Neuronal stem cell (in vitro differentiated cells): ENCODE measurements at regions not wholly inside any gene's neighbourhood (a gene's known extent, or its start where the extent isn't known, plus 50 kb on each side); places are given as distances from the start of the nearest gene placed in this dataset.

ENCODE experiments used
- DNase-seq: peaks from one replicate; pipeline ENCODE4 v3.0.0-alpha.2; 2013; ENCODE audit warnings: low spot score
- H2AFZ ChIP-seq: one replicate; pipeline ENCODE4 v1.6.1; 2013; ENCODE audit warnings: mild to moderate bottlenecking, low read length, inconsistent platforms
- H2AK5ac ChIP-seq: 2 replicates; pipeline ENCODE4 v1.6.1; 2013; ENCODE audit warnings: low read depth, mild to moderate bottlenecking, inconsistent platforms, low read length, moderate library complexity, mixed read lengths
- H2BK120ac ChIP-seq: 2 replicates; pipeline ENCODE4 v1.6.1; 2013; ENCODE audit warnings: low read depth, mild to moderate bottlenecking, inconsistent platforms, low read length, moderate library complexity, mixed read lengths
- H2BK12ac ChIP-seq: one replicate; pipeline ENCODE4 v1.6.1; 2013; ENCODE audit warnings: low read length, inconsistent platforms
- H2BK15ac ChIP-seq: 2 replicates; pipeline ENCODE4 v1.6.1; 2013; ENCODE audit warnings: mild to moderate bottlenecking, low read length, inconsistent platforms, mixed read lengths
- H2BK5ac ChIP-seq: one replicate; pipeline ENCODE4 v1.6.1; 2013; ENCODE audit warnings: inconsistent platforms, mild to moderate bottlenecking, low read length, moderate library complexity
- H3K14ac ChIP-seq: one replicate; pipeline ENCODE4 v1.6.1; 2013; ENCODE audit warnings: low read length, inconsistent platforms
- H3K18ac ChIP-seq: 2 replicates; pipeline ENCODE4 v1.6.1; 2013; ENCODE audit warnings: low read length, inconsistent platforms
- H3K23ac ChIP-seq: 2 replicates; pipeline ENCODE4 v1.6.1; 2013; ENCODE audit warnings: low read depth, mild to moderate bottlenecking, mixed read lengths, low read length, inconsistent platforms; ENCODE audit not compliant: poor library complexity
- H3K27ac ChIP-seq: replicated peaks from 3 replicates; pipeline ENCODE4 v1.5.1; 2013; ENCODE audit warnings: low read length, inconsistent platforms
- H3K27me3 ChIP-seq, 3 experiments: 2 replicates each; pipeline ENCODE4 v1.6.1; 2013; ENCODE audit warnings: low read length in 3 of 3, mild to moderate bottlenecking in 2 of 3, inconsistent platforms in 1 of 3, low read depth in 1 of 3, mixed read lengths in 1 of 3, moderate library complexity in 1 of 3; ENCODE audit not compliant: control insufficient read depth in 3 of 3, insufficient read depth in 3 of 3
- H3K36me3 ChIP-seq, 2 donors: replicated peaks in 1 of 2; 2 replicates each; pipeline ENCODE4 v1.6.1; 2013; ENCODE audit warnings: low read length in 2 of 2; ENCODE audit not compliant: control insufficient read depth in 2 of 2, insufficient read depth in 2 of 2
- H3K4ac ChIP-seq: 2 replicates; pipeline ENCODE4 v1.6.1; 2013; ENCODE audit warnings: inconsistent platforms, mild to moderate bottlenecking, low read length, moderate library complexity
- H3K4me1 ChIP-seq, 2 donors: 1 replicate in 1 of 2; 2 replicates in 1 of 2; pipeline ENCODE4 v1.6.1; 2013; ENCODE audit warnings: low read length in 2 of 2, low read depth in 1 of 2; ENCODE audit not compliant: control insufficient read depth in 2 of 2, insufficient read depth in 1 of 2
- H3K4me2 ChIP-seq: one replicate; pipeline ENCODE4 v1.6.1; 2013; ENCODE audit warnings: mild to moderate bottlenecking, low read length, inconsistent platforms; ENCODE audit not compliant: insufficient read depth, poor library complexity, severe bottlenecking
- H3K4me3 ChIP-seq, 2 donors: 2 replicates each; pipeline ENCODE4 v1.5.1; 2013; ENCODE audit warnings: low read length in 2 of 2, mild to moderate bottlenecking in 2 of 2, inconsistent platforms in 1 of 2, moderate library complexity in 1 of 2
- H3K79me1 ChIP-seq: one replicate; pipeline ENCODE4 v1.6.1; 2013; ENCODE audit warnings: low read depth, mild to moderate bottlenecking, inconsistent platforms, low read length, moderate library complexity
- H3K9ac ChIP-seq: one replicate; pipeline ENCODE4 v1.6.1; 2013; ENCODE audit warnings: mild to moderate bottlenecking, low read depth, low read length, inconsistent platforms; ENCODE audit not compliant: poor library complexity
- H3K9me3 ChIP-seq, 2 donors: replicated peaks in 1 of 2; 2 replicates each; pipeline versions ENCODE3 to v1.6.1; 2013; ENCODE audit warnings: low read length in 2 of 2, mild to moderate bottlenecking in 2 of 2, inconsistent platforms in 1 of 2, low read depth in 1 of 2, mixed read lengths in 1 of 2, moderate library complexity in 1 of 2; ENCODE audit not compliant: control insufficient read depth in 2 of 2, insufficient read depth in 1 of 2
- H4K8ac ChIP-seq: one replicate; pipeline ENCODE4 v1.6.1; 2013; ENCODE audit warnings: low read depth, mild to moderate bottlenecking, inconsistent platforms, low read length, moderate library complexity
- H4K91ac ChIP-seq: one replicate; pipeline ENCODE4 v1.6.1; 2013; ENCODE audit warnings: low read length, low read depth, mild to moderate bottlenecking, inconsistent platforms; ENCODE audit not compliant: poor library complexity
- WGBS, 2 donors: extraction: QIAGEN DNeasy Blood & Tissue Kit; methylation state at CpG; one replicate each; pipeline ENCODE4 v1.1.7; 2013; ENCODE audit warnings: missing lambda C conversion rate in 2 of 2, mixed read lengths in 1 of 2; ENCODE audit not compliant: insufficient read length in 2 of 2, insufficient replicate concordance in 1 of 2; ENCODE audit errors: extremely low coverage in 2 of 2; 5-methylcytosine and 5-hydroxymethylcytosine counted together

GRCh38 chrX:51437521-51437920 lies 58.9 kb downstream of the NUDT11 start:
- H2BK15ac ChIP-seq, result no peak overlapping the region
- no peak overlapping the region for H4K91ac ChIP-seq
- no peak overlapping the region for H2BK5ac ChIP-seq
- H2BK12ac ChIP-seq, result no peak overlapping the region
- no peak overlapping the region for H2AFZ ChIP-seq
- no peaks in the 10 kb centered on the region for H3K27me3 ChIP-seq
- no peak overlapping the region for H3K14ac ChIP-seq
- H3K23ac ChIP-seq, result no peak overlapping the region
- no peak overlapping the region for H3K9ac ChIP-seq
- H3K18ac ChIP-seq, result no peak overlapping the region
- no peak overlapping the region for H3K4me2 ChIP-seq
- no peak overlapping the region for H4K8ac ChIP-seq
- no CpG with 5 or more reads among the region's 1 CpG for WGBS, 2 donors
- H2BK120ac ChIP-seq, result no peak overlapping the region
- H3K4ac ChIP-seq, result no peak overlapping the region
- no peak overlapping the region for H2AK5ac ChIP-seq
- no peak overlapping the region for H3K27ac ChIP-seq
- no peaks in the 10 kb centered on the region for H3K79me1 ChIP-seq
- no peak overlapping the region for H3K4me3 ChIP-seq
- no peaks in the 10 kb centered on the region for H3K9me3 ChIP-seq
- no peak for DNase-seq
- no peaks in the 10 kb centered on the region for H3K36me3 ChIP-seq
- H3K4me1 ChIP-seq, result no peaks in the 10 kb centered on the region

GRCh38 chrX:51435101-51435500 lies 61.3 kb downstream of the NUDT11 start:
- DNase-seq, result no peak
- Histone ChIP-seq H3K36me3 (no peaks in the 10 kb centered on the region), H3K27me3 (no peaks in the 10 kb centered on the region), H2AK5ac (no peak overlapping the region), H3K14ac (no peak overlapping the region), H3K9ac (no peak overlapping the region), H3K4ac (no peak overlapping the region), H3K23ac (no peak overlapping the region), H3K4me1 (no peaks in the 10 kb centered on the region), H2AFZ (no peak overlapping the region), H3K79me1 (no peaks in the 10 kb centered on the region), H2BK12ac (no peak overlapping the region), H3K18ac (no peak overlapping the region), H2BK120ac (no peak overlapping the region), H3K9me3 (no peaks in the 10 kb centered on the region), H2BK15ac (no peak overlapping the region), H3K27ac (no peak overlapping the region), H4K91ac (no peak overlapping the region), H3K4me3 (no peak overlapping the region), H4K8ac (no peak overlapping the region), H2BK5ac (no peak overlapping the region), H3K4me2 (no peak overlapping the region)
- WGBS, 2 donors, result no CpG with 5 or more reads among the region's 1 CpG

- Histone ChIP-seq H3K4me3 (no peak overlapping the region), H3K4me2 (no peak overlapping the region), H3K9ac (no peak overlapping the region), H2BK5ac (no peak overlapping the region), H2BK12ac (no peak overlapping the region), H3K79me1 (no peaks in the 10 kb centered on the region), H3K4ac (no peak overlapping the region), H3K18ac (no peak overlapping the region), H3K27ac (no peak overlapping the region), H2AFZ (no peak overlapping the region), H2AK5ac (no peak overlapping the region), H3K4me1 (no peaks in the 10 kb centered on the region), H3K14ac (no peak overlapping the region), H3K23ac (no peak overlapping the region), H2BK120ac (no peak overlapping the region), H2BK15ac (no peak overlapping the region), H4K8ac (no peak overlapping the region), H3K36me3 (no peaks in the 10 kb centered on the region), H3K9me3 (no peaks in the 10 kb centered on the region), H4K91ac (no peak overlapping the region), H3K27me3 (no peaks in the 10 kb centered on the region)
- DNase-seq, result no peak
- no CpG with 5 or more reads among the region's 4 CpGs for WGBS, 2 donors
Measured at GRCh38 chrX:51421972-51422597, 74.3 kb downstream of the NUDT11 start.

- no CpG with 5 or more reads among the region's 5 CpGs for WGBS, 2 donors
- no peak overlapping the region for H3K9ac ChIP-seq
- H2BK120ac ChIP-seq, result no peak overlapping the region
- no peak overlapping the region for H2BK12ac ChIP-seq
- no peak overlapping the region for H3K18ac ChIP-seq
- H3K27ac ChIP-seq, result no peak overlapping the region
- H2BK5ac ChIP-seq, result no peak overlapping the region
- H4K8ac ChIP-seq, result no peak overlapping the region
- no peaks in the 10 kb centered on the region for H3K36me3 ChIP-seq
- H3K4me3 ChIP-seq, result no peak overlapping the region
- H3K4ac ChIP-seq, result no peak overlapping the region
- no peaks in the 10 kb centered on the region for H3K79me1 ChIP-seq
- H2AK5ac ChIP-seq, result no peak overlapping the region
- peak; percentile 29 for DNase-seq
- no peak overlapping the region for H3K23ac ChIP-seq
- no peaks in the 10 kb centered on the region for H3K27me3 ChIP-seq
- H3K14ac ChIP-seq, result no peak overlapping the region
- H3K4me2 ChIP-seq, result no peak overlapping the region
- H3K9me3 ChIP-seq, result no peaks in the 10 kb centered on the region
- H3K4me1 ChIP-seq, result no peaks in the 10 kb centered on the region
- no peak overlapping the region for H2AFZ ChIP-seq
- H4K91ac ChIP-seq, result no peak overlapping the region
- H2BK15ac ChIP-seq, result no peak overlapping the region
Measured at GRCh38 chrX:51420610-51421009, 75.8 kb downstream of the NUDT11 start.
